Eye (tissue), 1 donor: ENCODE measurements at regions not wholly inside any gene's neighbourhood (a gene's known extent, or its start where the extent isn't known, plus 50 kb on each side); places are given as distances from the start of the nearest gene placed in this dataset.
"Not testable (repeated sequence)": the region's sequence is repeated elsewhere in the genome, so short reads cannot be mapped to it uniquely, and the experiment has no call there.

Source experiments
- DNase-seq: peaks from one replicate; pipeline ENCODE4 v3.0.0-alpha.2; 2015

DNA sequence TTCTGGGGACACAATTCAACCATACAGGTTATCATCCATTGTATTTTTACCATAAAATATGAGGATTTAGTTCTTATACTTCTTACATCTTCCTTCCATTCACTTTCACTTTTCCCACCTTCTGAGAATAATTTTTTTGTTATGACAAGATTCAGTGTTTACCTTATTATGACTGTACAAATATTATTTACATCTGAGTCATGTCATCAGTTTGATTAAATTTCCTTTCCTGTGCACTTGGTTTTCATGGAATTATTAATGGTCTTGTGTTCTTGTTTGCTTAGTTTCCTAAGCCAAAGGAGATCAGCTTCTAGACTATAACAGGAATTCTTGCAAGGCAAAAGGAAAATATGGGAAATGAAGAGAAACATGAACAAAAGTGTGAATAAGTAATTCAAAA, 366.5 kb downstream of the TMEM38B start:
- DNase-seq, result no peak

GRCh38 chr9:106062250-106062649, 367.9 kb downstream of the TMEM38B start:
- DNase-seq, result no peak

- DNase-seq, result no peak
Observed at GRCh38 chr9:106065136-106065535, 370.8 kb downstream of the TMEM38B start.

- DNase-seq, result no peak
Observed at GRCh38 chr9:106065579-106066214, 371.4 kb downstream of the TMEM38B start.

GRCh38 chr9:106066940-106067524, 372.7 kb downstream of the TMEM38B start:
- peak; percentile 12 for DNase-seq

DNA sequence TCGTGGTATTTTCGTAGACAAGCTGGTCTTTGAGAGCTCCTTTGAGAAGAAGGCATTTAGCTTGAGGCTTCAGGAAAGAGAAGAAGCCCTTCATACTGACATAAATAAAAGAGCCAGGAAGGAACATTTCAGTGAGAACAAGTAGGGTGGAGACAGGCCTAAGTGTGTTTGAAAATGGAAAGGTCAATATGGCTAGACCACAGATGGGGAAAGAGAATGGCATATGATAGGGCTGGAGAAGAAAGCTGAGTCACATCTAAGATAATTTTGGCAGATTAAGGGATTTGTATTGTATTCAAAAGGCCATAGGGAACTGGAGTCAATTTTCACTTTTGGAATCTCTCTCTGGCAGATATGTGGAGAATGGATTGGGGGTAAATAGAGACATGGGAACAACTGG, 374.9 kb downstream of the TMEM38B start:
- no peak for DNase-seq

GRCh38 chr9:106072421-106072820, 378.1 kb downstream of the TMEM38B start:
- no peak for DNase-seq

- DNase-seq, result no peak
Observed at GRCh38 chr9:106074006-106074405, 379.7 kb downstream of the TMEM38B start.

DNA sequence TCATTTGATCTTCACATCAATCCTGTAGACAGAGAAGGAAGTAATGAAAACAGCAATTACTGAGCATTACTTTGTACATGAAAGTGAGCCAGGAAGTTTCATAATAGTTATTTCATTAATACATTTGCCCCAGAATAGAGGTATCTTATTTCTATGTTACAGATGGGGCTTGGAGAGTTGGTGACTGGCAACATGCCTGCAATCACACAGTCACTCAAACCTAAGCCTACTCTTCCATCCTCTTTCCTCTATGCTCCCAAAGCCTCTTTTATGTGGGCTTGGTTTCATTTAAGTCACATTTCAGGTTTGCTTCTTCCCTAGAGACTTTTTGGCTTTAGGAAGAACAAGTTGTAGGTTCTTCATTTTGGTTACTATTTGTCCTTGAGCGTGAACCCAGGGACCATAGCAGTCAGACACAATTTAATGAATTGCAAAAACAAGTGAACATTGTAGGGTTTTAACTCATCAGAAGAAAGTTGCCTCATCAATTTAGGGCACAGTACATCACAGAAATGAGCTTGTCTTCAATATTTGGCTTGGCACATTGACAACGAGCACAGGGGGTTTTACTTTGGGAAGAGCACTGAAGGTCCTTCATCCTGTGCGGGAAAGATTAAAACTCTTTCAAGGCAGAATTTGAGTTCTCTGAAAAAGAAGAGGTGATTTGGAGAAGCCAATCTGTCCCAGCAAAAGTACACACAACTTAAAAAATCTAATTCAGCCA, 381.1 kb downstream of the TMEM38B start:
- DNase-seq, result no peak

DNA sequence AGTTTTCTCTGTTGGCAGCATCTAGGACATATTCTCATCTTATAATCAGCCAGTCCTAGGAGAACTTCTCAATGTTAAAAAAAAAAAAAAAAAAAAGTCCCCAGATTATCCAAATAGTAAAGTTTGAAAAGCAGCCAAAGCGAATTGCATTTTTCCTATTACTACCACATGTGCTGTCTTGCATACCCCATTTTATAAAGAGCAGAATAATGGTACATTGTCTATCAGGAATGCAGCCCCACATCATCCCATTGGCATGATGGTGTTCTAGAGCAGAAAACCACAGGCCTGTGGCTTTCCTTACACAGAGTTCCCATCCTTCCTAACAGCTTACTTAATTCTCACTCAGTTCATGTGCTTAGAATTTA, 381.6 kb downstream of the TMEM38B start:
- DNase-seq, result peak; percentile 42

- no peak for DNase-seq
Observed at GRCh38 chr9:106076711-106077110, 382.4 kb downstream of the TMEM38B start.

GRCh38 chr9:106077731-106078130, 383.4 kb downstream of the TMEM38B start:
- DNase-seq, result no peak

GRCh38 chr9:106082621-106083020, 388.3 kb downstream of the TMEM38B start:
- DNase-seq, result no peak

DNA sequence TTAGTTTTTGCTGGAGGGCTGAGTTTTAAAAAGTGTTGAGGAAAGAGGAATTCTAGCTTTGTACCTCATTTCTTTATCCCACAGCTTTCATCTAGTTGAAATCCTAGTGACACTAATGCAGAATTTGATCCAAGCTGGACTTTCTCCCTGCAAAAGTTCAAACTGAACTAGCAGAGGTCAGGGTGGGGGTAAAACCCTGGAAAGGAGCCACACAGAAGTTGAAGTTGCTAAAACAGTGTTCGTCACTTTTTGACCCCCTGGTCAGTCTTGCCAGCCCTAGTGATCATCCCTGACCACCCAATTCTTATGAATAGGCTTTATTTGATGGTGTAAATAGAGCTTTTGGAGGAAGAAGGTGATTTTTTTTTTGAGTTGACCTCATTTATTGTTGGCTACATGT, 390.4 kb downstream of the TMEM38B start:
- DNase-seq, result no peak

GRCh38 chr9:106085479-106085878, 391.1 kb downstream of the TMEM38B start:
- no peak for DNase-seq

DNA sequence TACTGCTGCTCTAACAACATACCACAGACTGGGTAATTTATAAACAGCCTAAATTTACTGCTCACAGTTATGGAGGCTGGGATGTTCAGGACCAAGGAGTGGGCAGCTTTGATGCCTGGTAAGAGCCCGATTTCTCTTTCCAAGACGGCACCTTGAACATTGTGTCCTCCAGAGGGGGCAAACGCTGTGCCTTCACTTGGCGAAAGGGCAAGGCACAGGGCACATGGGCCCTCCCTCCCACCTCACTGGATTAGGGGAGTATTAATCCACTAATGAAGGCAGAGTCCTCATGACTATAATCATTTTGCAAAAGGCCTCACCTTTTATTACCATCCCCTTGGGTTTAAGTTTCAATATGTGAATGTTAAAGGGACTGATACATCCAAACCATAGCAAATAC, 397.7 kb downstream of the TMEM38B start:
- no peak for DNase-seq

DNA sequence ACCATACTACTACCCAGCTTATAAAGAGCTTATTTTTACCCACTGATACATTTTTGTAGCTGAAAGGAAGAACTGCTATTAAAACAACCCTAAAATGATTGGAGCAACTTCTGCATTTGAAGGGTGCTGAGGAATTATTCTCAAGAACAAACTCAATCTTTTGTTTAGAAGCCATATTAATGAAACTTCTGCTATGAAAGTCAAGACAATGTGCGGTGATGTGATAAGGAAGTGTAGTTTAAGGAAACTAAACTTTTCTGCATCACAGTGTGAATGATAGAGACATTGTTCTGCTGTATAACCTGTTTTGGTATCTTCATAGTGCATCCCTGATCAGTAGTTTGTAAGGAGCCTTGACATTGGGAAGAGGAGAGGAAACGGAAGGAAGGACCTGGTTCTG, 408.5 kb downstream of the TMEM38B start:
- DNase-seq, result no peak

DNA sequence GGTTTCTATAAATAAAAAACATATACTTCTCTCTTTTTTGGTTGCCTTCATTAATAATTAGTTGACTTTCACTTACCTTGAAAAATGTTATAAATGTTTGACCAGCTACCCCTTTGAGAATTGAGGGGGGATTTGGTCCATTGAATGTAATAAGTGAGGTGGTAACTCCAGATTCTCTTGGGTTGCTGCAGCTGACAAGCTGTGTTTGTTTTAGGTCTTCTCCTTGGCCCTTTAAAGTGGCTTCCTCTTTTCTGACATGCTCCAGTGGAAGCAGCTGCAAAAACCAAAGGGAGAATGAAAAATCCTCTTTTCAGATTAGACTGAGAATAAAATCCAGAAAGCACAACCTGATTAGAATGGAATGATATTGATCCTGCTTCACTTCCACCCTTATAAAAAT, 410.5 kb downstream of the TMEM38B start:
- no peak for DNase-seq

- DNase-seq, result no peak
Observed at GRCh38 chr9:106106396-106106795, 412.1 kb downstream of the TMEM38B start.

GRCh38 chr9:106107716-106108115, 413.4 kb downstream of the TMEM38B start:
- no peak for DNase-seq

- DNase-seq, result not testable (repeated sequence)
Observed at GRCh38 chr9:106109706-106110105, 415.4 kb downstream of the TMEM38B start.

DNA sequence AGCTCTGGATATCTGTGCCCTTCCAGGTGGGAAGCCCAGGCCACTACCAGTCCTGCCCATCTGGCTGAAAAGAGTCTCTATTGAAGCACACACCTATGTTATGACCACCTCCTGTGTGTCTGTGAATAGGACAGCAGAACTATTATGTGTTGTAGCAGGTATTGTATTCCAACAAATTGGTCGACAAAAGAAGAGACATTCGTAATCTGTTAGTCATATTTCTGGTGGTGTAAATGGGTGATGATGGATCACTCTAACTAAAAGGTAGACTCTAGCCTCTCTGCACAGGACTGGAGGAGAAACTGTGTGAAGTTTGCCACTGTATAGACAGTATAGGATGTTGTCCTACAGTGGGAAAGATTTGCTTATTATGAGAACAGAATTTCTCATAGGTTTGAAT, 416.1 kb downstream of the TMEM38B start:
- no peak for DNase-seq

- DNase-seq, result peak; percentile 19
Observed at GRCh38 chr9:106111039-106111730, 416.8 kb downstream of the TMEM38B start.

GRCh38 chr9:106112935-106113334, 418.6 kb downstream of the TMEM38B start:
- DNase-seq, result no peak
